ENCODE measurements at regions not wholly inside any gene's neighbourhood (a gene's known extent, or its start where the extent isn't known, plus 50 kb on each side); places are given as distances from the start of the nearest gene placed in this dataset.

- H3K79me2 ChIP-seq (ENCODE audit: insufficient read depth, low read length), result no peaks in the 10 kb centered on the region
- no peak overlapping the region for H3K27ac ChIP-seq (ENCODE audit: low read depth, low read length, poor library complexity, severe bottlenecking)
- no peak overlapping the region for H3K4me3 ChIP-seq (ENCODE audit: low read depth, low read length, poor library complexity, severe bottlenecking)
- H2AFZ ChIP-seq (ENCODE audit: low read length), result no peak overlapping the region
- H3K27me3 ChIP-seq (ENCODE audit: insufficient read depth, low read length), result no peaks in the 10 kb centered on the region
- no peak overlapping the region for H3K4me2 ChIP-seq (ENCODE audit: low read length)
- no peak for TF ChIP-seq CTCF (IDR thresholded peaks at IDR 0.05; ENCODE audit: low read length)
- TF ChIP-seq EZH2 (IDR thresholded peaks at IDR 0.05; ENCODE audit: borderline replicate concordance, low read length), result no peak
- H3K9ac ChIP-seq (ENCODE audit: low read length), result no peak overlapping the region
- no peaks in the 10 kb centered on the region for H4K20me1 ChIP-seq (ENCODE audit: insufficient read depth, low read length)
- no peaks in the 10 kb centered on the region for H3K9me2 ChIP-seq (ENCODE audit: low read depth, low read length)
- no peaks in the 10 kb centered on the region for H3F3A ChIP-seq (ENCODE audit: insufficient read depth, low read length)
- no peaks in the 10 kb centered on the region for H3K9me3 ChIP-seq (ENCODE audit: low read length)
- H3K4me1 ChIP-seq (ENCODE audit: insufficient read depth, low read length, severe bottlenecking), result no peaks in the 10 kb centered on the region
- no peaks in the 10 kb centered on the region for H3K36me3 ChIP-seq (ENCODE audit: insufficient read depth, low read length)
Observed at GRCh38 chr1:22352355-22352754, 99.3 kb upstream of the ZBTB40 start.

GRCh38 chr1:22352896-22353295 is 98.8 kb upstream of the ZBTB40 start:
- H3K9me3 ChIP-seq (ENCODE audit: low read length), result no peaks in the 10 kb centered on the region
- no peaks in the 10 kb centered on the region for H3K36me3 ChIP-seq (ENCODE audit: insufficient read depth, low read length)
- no peaks in the 10 kb centered on the region for H3K79me2 ChIP-seq (ENCODE audit: insufficient read depth, low read length)
- H3K4me2 ChIP-seq (ENCODE audit: low read length), result no peak overlapping the region
- H2AFZ ChIP-seq (ENCODE audit: low read length), result no peak overlapping the region
- H3K9ac ChIP-seq (ENCODE audit: low read length), result no peak overlapping the region
- no peaks in the 10 kb centered on the region for H3K9me2 ChIP-seq (ENCODE audit: low read depth, low read length)
- H4K20me1 ChIP-seq (ENCODE audit: insufficient read depth, low read length), result no peaks in the 10 kb centered on the region
- H3K27me3 ChIP-seq (ENCODE audit: insufficient read depth, low read length), result no peaks in the 10 kb centered on the region
- no peak overlapping the region for H3K4me3 ChIP-seq (ENCODE audit: low read depth, low read length, poor library complexity, severe bottlenecking)
- H3K4me1 ChIP-seq (ENCODE audit: insufficient read depth, low read length, severe bottlenecking), result no peaks in the 10 kb centered on the region
- TF ChIP-seq CTCF (IDR thresholded peaks at IDR 0.05; ENCODE audit: low read length), result no peak
- no peak for TF ChIP-seq EZH2 (IDR thresholded peaks at IDR 0.05; ENCODE audit: borderline replicate concordance, low read length)
- no peaks in the 10 kb centered on the region for H3F3A ChIP-seq (ENCODE audit: insufficient read depth, low read length)
- H3K27ac ChIP-seq (ENCODE audit: low read depth, low read length, poor library complexity, severe bottlenecking), result no peak overlapping the region

- Histone ChIP-seq H3K79me2 (ENCODE audit: insufficient read depth, low read length) (no peaks in the 10 kb centered on the region), H3K9ac (ENCODE audit: low read length) (no peak overlapping the region), H3K9me3 (ENCODE audit: low read length) (no peaks in the 10 kb centered on the region), H3K4me2 (ENCODE audit: low read length) (no peak overlapping the region), H3K27me3 (ENCODE audit: insufficient read depth, low read length) (no peaks in the 10 kb centered on the region), H4K20me1 (ENCODE audit: insufficient read depth, low read length) (no peaks in the 10 kb centered on the region), H3K4me3 (ENCODE audit: low read depth, low read length, poor library complexity, severe bottlenecking) (no peak overlapping the region), H3K36me3 (ENCODE audit: insufficient read depth, low read length) (no peaks in the 10 kb centered on the region), H3F3A (ENCODE audit: insufficient read depth, low read length) (no peaks in the 10 kb centered on the region), H3K4me1 (ENCODE audit: insufficient read depth, low read length, severe bottlenecking) (no peaks in the 10 kb centered on the region), H3K27ac (ENCODE audit: low read depth, low read length, poor library complexity, severe bottlenecking) (no peak overlapping the region), H2AFZ (ENCODE audit: low read length) (no peak overlapping the region), H3K9me2 (ENCODE audit: low read depth, low read length) (no peaks in the 10 kb centered on the region)
- TF ChIP-seq EZH2 (IDR thresholded peaks at IDR 0.05; ENCODE audit: borderline replicate concordance, low read length) (no peak), CTCF (IDR thresholded peaks at IDR 0.05; ENCODE audit: low read length) (no peak)
Observed at GRCh38 chr1:22359427-22359826, 92.2 kb upstream of the ZBTB40 start.

Data from OCI-LY1 (cell line).